GM18507 (cell line): ENCODE measurements at regions not wholly inside any gene's neighbourhood (a gene's known extent, or its start where the extent isn't known, plus 50 kb on each side); places are given as distances from the start of the nearest gene placed in this dataset.
A peak's percentile ranks its signal among the peaks of the same experiment; 100 is the strongest.

Experiments
- DNase-seq: peaks from one replicate; pipeline ENCODE4 v3.0.0; 2011; ENCODE audit warnings: low read depth; ENCODE audit not compliant: insufficient read length; ENCODE audit errors: extremely low spot score
- FAIRE-seq: peaks from 2 replicates; lab custom pipeline; 2011; peaks lifted over from hg19 to GRCh38; lab: Jason Lieb, UNC

DNA sequence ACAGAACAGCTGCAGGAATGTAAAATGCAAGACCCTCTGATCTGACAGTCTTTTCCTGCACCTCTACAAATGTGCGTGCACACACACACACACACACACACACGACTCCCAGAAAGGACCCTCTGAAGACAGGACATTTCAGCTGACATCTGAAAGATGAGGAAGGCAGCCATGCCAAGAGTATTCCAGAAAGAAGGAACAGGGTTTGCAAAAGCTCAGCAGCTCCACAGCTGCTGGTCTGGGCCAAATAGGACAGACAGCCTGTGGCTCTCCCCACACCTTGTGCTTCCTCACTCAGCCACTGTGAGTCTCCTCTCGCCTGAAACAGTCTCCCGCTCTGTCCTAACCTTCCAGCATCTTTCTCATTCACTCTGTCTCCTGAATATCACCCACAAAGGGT is 189.0 kb downstream of the PALM2AKAP2 start:
- no peak for FAIRE-seq
- DNase-seq = no peak

DNA sequence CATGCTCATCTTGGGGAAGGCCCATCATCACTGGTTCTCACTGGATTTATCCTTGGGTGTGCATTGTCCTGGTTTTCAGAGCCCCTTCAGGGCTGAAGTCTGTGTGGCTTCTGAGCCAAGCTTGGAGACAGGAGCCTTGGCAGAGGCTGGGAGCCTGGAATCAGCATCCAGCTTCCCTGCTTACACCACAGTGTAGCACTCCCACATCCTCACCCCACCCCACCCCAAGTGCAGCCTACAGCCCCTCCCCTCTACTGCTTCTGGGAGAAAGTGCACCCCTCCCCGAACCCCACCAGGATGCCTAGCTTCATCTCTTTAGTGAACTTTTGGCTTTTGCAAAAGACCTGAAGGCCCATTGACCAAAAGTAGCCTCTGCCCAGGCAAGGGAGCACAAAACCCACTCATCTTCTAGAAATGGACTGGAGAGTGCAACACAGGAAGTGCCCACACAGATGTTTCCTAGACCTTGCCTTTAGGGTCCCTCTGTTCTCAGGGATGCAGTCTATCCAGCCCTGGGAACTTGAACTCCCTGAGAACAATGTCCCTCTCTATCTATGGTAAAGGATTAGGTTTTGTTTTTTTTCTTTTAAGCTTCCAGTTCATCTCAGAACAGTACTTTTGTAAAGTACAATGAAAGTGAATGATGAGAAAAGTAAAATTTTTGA is 189.7 kb downstream of the PALM2AKAP2 start:
- DNase-seq (no peak), FAIRE-seq (no peak)

DNA sequence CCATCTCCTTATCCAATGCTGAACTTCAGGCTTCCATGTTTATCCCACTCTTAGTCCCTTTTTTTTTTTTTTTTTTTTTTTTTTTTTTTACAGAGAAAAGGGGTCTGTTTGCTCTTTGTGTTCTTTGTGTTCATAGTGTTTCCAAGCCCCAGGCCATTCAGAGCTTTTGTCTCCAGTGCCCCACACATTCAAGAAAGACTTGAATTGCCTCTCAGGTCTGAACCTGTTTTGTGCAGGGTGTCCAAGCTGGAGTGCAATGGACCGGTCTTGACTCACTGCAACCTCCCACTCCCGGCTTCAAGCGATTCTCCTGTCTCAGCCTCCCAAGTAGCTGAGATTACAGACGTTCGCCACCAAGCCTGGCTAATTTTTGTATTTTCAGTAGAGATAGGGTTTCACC is 191.2 kb downstream of the PALM2AKAP2 start:
- DNase-seq = no peak
- no peak for FAIRE-seq

- FAIRE-seq (peak; percentile 96), DNase-seq (no peak)
These were observed 192.3 kb downstream of the PALM2AKAP2 start for GRCh38 chr9:109972026-109972882.

DNA sequence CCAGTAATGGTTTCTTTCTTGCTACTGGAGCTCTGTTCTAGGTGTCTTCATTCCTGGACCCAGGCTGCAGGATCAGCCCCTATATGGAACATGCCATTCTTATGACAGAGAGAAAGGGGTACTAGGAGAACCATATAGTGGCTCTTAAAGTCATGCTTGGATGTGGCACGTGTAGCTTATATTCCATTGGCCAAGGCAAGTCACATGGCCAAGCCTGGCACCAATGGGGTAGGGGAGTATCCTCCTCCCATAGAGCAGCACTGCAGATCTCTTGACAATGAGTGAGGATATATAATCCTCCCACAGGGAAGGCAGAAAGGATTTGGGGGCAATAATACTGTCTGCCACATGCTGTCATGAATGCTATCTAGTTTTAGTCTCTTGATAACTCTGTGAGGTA is 193.3 kb downstream of the PALM2AKAP2 start:
- DNase-seq (no peak), FAIRE-seq (no peak)

GRCh38 chr9:109974143-109974917 is 194.3 kb downstream of the PALM2AKAP2 start:
- DNase-seq (peak; percentile 62), FAIRE-seq (peak; percentile 99)

DNA sequence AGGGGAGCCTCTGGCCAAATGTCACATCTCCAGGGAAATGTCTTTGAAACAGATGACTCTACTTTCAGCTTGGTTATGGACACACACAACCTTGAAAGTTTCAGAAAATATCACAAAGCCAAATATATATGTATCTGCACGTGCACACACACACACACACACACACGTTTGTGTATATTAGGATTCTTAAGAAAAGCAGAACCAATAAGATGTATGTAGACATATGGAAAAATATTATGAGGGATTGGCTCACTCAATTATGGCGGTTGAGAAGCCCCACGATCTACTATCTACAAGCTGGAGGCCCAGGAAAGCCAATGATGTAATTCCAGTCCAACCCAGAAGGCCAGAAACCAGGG is 194.9 kb downstream of the PALM2AKAP2 start:
- DNase-seq = no peak
- FAIRE-seq = no peak

DNA sequence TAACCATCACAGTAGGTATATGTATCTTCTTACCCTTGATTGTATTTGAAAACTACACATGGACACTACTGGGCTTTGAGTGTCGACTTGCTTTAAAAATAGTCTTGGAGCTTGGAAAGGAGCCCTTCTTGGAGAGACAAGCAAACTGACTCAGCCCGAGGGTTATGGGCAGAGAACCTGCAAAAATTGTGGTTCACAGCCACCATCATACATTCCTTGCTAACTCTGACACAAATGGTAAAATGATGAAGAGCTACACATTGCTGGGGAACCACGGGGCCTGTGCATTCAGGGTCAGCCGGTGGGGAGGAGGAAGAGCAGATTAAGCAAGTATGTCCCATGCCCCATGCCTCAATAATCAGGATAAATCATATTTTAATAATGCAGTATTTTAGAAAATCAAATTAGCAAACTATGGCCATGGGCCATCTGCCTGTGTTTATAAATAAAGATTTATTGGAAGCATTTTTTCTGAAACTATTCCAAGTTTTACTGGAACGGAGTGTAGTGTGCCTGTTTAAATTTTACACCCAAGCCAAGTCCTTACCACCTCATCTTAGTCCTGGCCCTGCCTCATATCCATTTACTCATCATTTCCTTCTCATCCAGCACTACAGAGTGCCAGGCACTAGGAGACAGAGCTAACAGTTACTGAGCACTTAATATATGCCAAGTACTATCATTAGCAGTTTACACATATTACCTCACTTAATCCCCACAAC is 195.7 kb downstream of the PALM2AKAP2 start:
- no peak for DNase-seq
- FAIRE-seq = no peak

DNA sequence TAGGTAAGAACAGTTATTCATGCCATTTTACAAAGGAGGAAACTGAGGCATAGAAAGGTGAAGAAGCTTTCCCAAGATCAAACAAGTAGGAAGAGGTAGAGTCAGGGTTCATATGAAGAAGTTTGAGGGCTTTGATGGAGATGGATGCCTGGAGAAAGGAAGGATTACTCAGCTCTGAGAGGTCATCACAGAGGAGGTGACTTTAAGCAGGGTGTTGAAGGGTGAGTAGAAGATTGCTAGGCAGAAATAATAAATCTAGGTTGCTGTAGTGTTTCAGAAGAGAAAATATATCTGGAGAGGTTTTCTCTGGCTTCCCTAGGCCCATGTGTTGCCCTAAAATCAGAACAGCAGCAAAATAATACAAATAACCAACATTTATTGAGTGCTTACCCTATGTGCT is 196.3 kb downstream of the PALM2AKAP2 start:
- no peak for FAIRE-seq
- DNase-seq = no peak

DNA sequence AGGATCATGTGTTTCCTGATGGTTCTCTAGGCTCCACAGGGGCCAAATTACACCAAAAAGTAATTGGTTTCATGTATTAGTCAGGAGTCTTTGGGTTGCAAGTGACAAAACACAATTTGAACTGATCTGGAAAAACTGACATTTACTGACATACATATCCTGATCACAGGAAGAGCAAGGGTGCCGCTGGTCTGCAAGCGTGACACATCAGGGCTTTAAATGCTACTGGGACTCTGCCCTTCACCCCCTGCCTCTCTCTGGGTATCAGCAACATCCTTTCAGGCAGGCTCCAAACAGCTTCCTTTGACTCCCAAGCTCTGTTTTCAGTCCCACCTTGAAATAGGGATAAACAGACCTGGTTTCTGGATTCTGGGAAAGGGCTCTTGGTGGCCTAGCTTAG is 197.5 kb downstream of the PALM2AKAP2 start:
- DNase-seq (no peak), FAIRE-seq (no peak)

DNA sequence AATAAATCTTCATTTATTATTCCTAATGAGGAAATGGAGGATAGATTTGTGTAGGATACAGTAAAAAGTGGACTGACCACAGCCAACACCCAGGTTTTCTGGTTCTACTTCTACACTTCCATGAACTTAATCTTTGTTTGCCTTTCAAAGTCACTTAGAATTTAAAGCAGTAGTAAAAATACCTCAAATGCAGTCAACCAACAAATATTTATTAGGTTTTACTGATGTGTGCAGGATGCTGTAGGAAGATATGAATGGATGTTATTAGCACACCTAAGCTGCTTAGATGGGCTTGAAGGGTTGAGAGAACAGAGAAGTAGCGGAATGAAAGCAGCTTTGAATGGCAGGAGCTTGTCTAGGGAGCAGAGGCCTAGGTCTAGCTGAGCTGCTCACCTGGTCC is 201.1 kb downstream of the PALM2AKAP2 start:
- FAIRE-seq (no peak), DNase-seq (no peak)

GRCh38 chr9:109986521-109986991 is 206.6 kb downstream of the PALM2AKAP2 start:
- no peak for DNase-seq
- no peak for FAIRE-seq

DNA sequence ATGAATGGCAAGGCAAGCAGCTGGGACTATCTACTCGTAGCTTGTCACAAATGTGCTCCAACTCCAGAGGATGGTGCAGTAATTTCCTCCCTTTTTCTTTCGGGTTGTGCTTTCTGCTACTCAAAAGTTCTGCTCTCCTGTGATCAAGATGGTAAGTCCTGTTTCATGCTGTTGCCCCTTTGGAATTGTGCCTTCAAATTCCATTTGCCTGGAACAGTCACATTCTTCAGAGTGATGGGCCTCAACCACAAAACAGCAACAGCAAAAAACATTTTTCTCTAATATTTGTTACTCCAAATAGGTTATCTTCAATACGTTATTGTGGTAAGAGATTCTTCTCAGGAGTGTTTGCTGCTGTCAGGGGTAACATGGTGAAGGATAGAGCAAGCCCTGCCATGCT is 209.3 kb downstream of the PALM2AKAP2 start:
- DNase-seq (no peak), FAIRE-seq (no peak)

GRCh38 chr9:109990541-109990940 is 210.5 kb downstream of the PALM2AKAP2 start:
- FAIRE-seq = no peak
- DNase-seq = no peak

- DNase-seq (no peak), FAIRE-seq (no peak)
These were observed 212.3 kb downstream of the PALM2AKAP2 start for GRCh38 chr9:109992293-109992692.

DNA sequence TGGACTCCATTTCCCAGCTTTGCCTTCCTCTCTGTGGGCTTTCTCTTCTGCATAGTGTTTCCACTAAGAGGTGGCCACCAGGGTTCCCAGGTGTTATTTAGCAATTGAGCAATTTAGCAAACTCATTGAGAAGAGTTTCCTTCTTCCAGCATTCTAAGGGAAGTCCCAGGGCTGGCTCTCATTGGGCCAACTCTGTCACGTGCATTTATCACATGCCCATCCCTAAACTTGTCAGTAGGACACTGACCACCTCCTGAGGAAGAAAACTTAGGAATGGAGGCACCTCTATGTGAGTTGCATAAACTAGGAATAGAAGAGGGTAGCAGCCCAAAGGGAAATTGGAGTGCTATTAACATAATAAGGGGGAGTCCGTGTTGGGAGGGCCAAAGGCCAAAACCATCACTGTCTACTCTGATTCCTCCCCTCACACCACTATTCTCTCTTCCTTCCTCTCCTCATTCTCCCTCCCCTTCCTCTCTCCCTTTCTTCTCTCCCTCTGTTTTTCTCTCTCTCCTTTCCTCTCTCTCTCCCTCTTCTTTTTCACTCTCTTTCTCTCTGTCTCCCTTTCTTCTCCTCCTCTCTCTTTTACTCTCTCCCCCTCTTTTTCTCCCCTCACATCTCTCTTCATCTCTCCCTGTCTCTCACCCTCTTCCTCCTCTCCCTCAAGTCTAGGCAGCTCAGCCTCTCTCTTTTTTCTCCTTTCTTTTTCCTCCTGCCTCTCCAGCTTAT is 213.4 kb downstream of the PALM2AKAP2 start:
- no peak for FAIRE-seq

DNA sequence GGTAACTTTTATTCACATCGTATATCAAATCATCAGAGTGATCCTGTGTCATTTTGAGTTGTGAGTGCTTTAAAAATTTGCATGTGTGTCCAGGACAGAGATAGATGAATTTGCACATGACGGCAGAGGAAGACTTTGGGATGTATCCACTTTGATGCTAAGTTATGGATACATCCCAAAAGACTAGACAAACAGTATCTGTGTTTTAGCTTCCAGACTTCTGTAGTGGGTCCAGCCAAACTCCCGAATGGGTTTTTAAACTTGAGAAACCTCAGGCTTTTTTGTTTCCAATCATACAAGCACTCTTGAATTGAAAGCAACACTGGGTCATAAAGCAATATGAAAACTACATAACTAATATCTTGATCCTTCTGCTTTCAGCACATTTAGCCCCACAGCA is 213.8 kb downstream of the C9orf152 start:
- FAIRE-seq (no peak), DNase-seq (no peak)

More for the DNA sequence above, 213.4 kb downstream of the PALM2AKAP2 start:
- DNase-seq = no peak

GRCh38 chr9:109996936-109997580 is 210.9 kb downstream of the C9orf152 start:
- DNase-seq (no peak), FAIRE-seq (no peak)

- FAIRE-seq (no peak), DNase-seq (no peak)
These were observed 210.3 kb downstream of the C9orf152 start for GRCh38 chr9:109997682-109998081.
